ENCODE measurements at regions not wholly inside any gene's neighbourhood (a gene's known extent, or its start where the extent isn't known, plus 50 kb on each side); places are given as distances from the start of the nearest gene placed in this dataset.

- TF ChIP-seq TCF7 (IDR thresholded peaks at IDR 0.05; ENCODE audit: borderline replicate concordance) (no peak), CBFB (IDR thresholded peaks at IDR 0.05; ENCODE audit: low read depth) (no peak)
These were observed 542.8 kb upstream of the PCDH9 start for GRCh38 chr13:67772807-67773453.
